IMR-90 (cell line): ENCODE measurements at regions not wholly inside any gene's neighbourhood (a gene's known extent, or its start where the extent isn't known, plus 50 kb on each side); places are given as distances from the start of the nearest gene placed in this dataset.

Experiments used
- ATAC-seq: fragments of 200-7000 bp; cut with Tn5 transposase; 2 replicates; pipeline ENCODE4 v1.9.1; 2020; ENCODE audit warnings: low read depth, mild to moderate bottlenecking, moderate library complexity
- BruUV-seq: library from RNA; stranded (reverse); fragments of 400-500 nt; replicated peaks from 2 replicates; lab custom pipeline; 2021; lab: Mats Ljungman, UMichigan
- CTCF ChIA-PET: fragments of 300-600 bp; formaldehyde crosslinking; extraction: SDS; loops from one replicate; lab custom pipeline; 2021; ENCODE audit warnings: antibody characterized with exemption; lab: Yijun Ruan, JAX
- POLR2A ChIA-PET: fragments of 300-600 bp; sonication (Branson Sonifier 250); formaldehyde crosslinking; loops from one replicate; lab custom pipeline; 2022; ENCODE audit warnings: antibody characterized with exemption; ENCODE audit not compliant: unreplicated experiment; lab: Charles Lee
- DNase-seq: peaks from one replicate; pipeline ENCODE4 v3.0.0; 2013
- H2AFZ ChIP-seq: replicated peaks from 2 replicates; pipeline ENCODE3; 2013; ENCODE audit warnings: low read length, mild to moderate bottlenecking; ENCODE audit not compliant: poor library complexity
- H2AK5ac ChIP-seq: 2 replicates; pipeline ENCODE4 v1.6.1; 2013; ENCODE audit warnings: low read depth, low read length, inconsistent platforms
- H2AK9ac ChIP-seq: replicated peaks from 2 replicates; pipeline ENCODE3; 2013; ENCODE audit warnings: mild to moderate bottlenecking, low read depth, low read length, moderate library complexity; ENCODE audit not compliant: poor library complexity
- H2BK120ac ChIP-seq: 2 replicates; pipeline ENCODE4 v1.6.1; 2013; ENCODE audit warnings: low read depth, low read length, inconsistent platforms
- H2BK15ac ChIP-seq: 3 replicates; pipeline ENCODE4 v1.6.1; 2013; ENCODE audit warnings: low read depth, low read length, inconsistent platforms
- H2BK20ac ChIP-seq: 2 replicates; pipeline ENCODE4 v1.6.1; 2013; ENCODE audit warnings: low read depth, mild to moderate bottlenecking, inconsistent platforms, low read length, moderate library complexity
- H2BK5ac ChIP-seq: 2 replicates; pipeline ENCODE4 v1.6.1; 2013; ENCODE audit warnings: mild to moderate bottlenecking, low read depth, low read length, inconsistent platforms; ENCODE audit not compliant: poor library complexity, severe bottlenecking
- H3K14ac ChIP-seq: replicated peaks from 2 replicates; pipeline ENCODE4 v1.6.1; 2013; ENCODE audit warnings: low read depth, low read length, inconsistent platforms
- H3K18ac ChIP-seq: 2 replicates; pipeline ENCODE4 v1.6.1; 2013; ENCODE audit warnings: low read depth, low read length, control low read depth
- H3K23ac ChIP-seq: 2 replicates; pipeline ENCODE4 v1.6.1; 2013; ENCODE audit warnings: low read depth, low read length, inconsistent platforms
- H3K27ac ChIP-seq: 2 replicates; pipeline ENCODE4 v1.5.1; 2013; ENCODE audit warnings: mild to moderate bottlenecking, control low read depth, low read length; ENCODE audit not compliant: insufficient read depth
- H3K27me3 ChIP-seq: 2 replicates; pipeline ENCODE4 v1.6.1; 2013; ENCODE audit warnings: low read length; ENCODE audit not compliant: control insufficient read depth, insufficient read depth
- H3K36me3 ChIP-seq: 2 replicates; pipeline ENCODE4 v1.6.1; 2013; ENCODE audit warnings: low read length, mixed read lengths; ENCODE audit not compliant: control insufficient read depth, insufficient read depth
- H3K4ac ChIP-seq: 2 replicates; pipeline ENCODE4 v1.6.1; 2013; ENCODE audit warnings: low read depth, low read length, inconsistent platforms
- H3K4me1 ChIP-seq: 2 replicates; pipeline ENCODE4 v1.6.1; 2013; ENCODE audit warnings: low read length, mixed read lengths; ENCODE audit not compliant: control insufficient read depth, insufficient read depth
- H3K4me2 ChIP-seq: 2 replicates; pipeline ENCODE4 v1.6.1; 2013; ENCODE audit warnings: low read depth, mild to moderate bottlenecking, control low read depth, low read length, moderate library complexity
- H3K4me3 ChIP-seq: 2 replicates; pipeline ENCODE4 v1.5.1; 2013; ENCODE audit warnings: low read depth, mild to moderate bottlenecking, control low read depth, low read length, moderate library complexity; ENCODE audit not compliant: insufficient read depth
- H3K56ac ChIP-seq: 2 replicates; pipeline ENCODE4 v1.6.1; 2013; ENCODE audit warnings: low read length, inconsistent platforms; ENCODE audit not compliant: insufficient read depth; ENCODE audit errors: extremely low read depth
- H3K79me1 ChIP-seq, 2 experiments: 2 replicates each; pipeline ENCODE4 v1.6.1; 2013; ENCODE audit warnings: low read length in 2 of 2, inconsistent platforms in 1 of 2, low read depth in 1 of 2
- H3K9ac ChIP-seq: 2 replicates; pipeline ENCODE4 v1.6.1; 2013; ENCODE audit warnings: low read depth, low read length, control low read depth
- H3K9me1 ChIP-seq: 2 replicates; pipeline ENCODE4 v1.6.1; 2013; ENCODE audit warnings: low read length, inconsistent platforms; ENCODE audit not compliant: insufficient read depth
- H3K9me3 ChIP-seq: 2 replicates; pipeline ENCODE4 v1.6.1; 2013; ENCODE audit warnings: low read length; ENCODE audit not compliant: control insufficient read depth, insufficient read depth
- H4K20me1 ChIP-seq: 2 replicates; pipeline ENCODE4 v1.6.1; 2013; ENCODE audit warnings: low read length, inconsistent platforms; ENCODE audit not compliant: insufficient read depth
- H4K5ac ChIP-seq: 2 replicates; pipeline ENCODE4 v1.6.1; 2013; ENCODE audit warnings: mild to moderate bottlenecking, low read depth, low read length, control low read depth
- H4K8ac ChIP-seq, 2 experiments: 2 replicates each; pipeline ENCODE4 v1.6.1; 2013; ENCODE audit warnings: low read depth in 2 of 2, low read length in 2 of 2, control low read depth in 1 of 2, inconsistent platforms in 1 of 2
- H4K91ac ChIP-seq: 2 replicates; pipeline ENCODE4 v1.6.1; 2013; ENCODE audit warnings: low read depth, low read length, inconsistent platforms; ENCODE audit not compliant: insufficient read depth
- CHD1 ChIP-seq: IDR thresholded peaks from 2 replicates; pipeline ENCODE4 v1.6.1; 2012; ENCODE audit warnings: low read depth, low read length, improper control_type of control experiment
- MAFK ChIP-seq: IDR thresholded peaks from 2 replicates; pipeline ENCODE4 v1.6.1; 2012; ENCODE audit warnings: low read depth, low read length, improper control_type of control experiment
- WGBS, 2 experiments: methylation state at CpG; one replicate each; pipeline versions ENCODE4 v1.1.5 to v1.1.7; 2013; ENCODE audit warnings: missing lambda C conversion rate in 2 of 2; ENCODE audit not compliant: insufficient read length in 1 of 2; ENCODE audit errors: extremely low coverage in 2 of 2; 5-methylcytosine and 5-hydroxymethylcytosine counted together
- dilution Hi-C: fragments of 300-500 bp; cut with HindIII; formaldehyde crosslinking; loops from one replicate; pipeline ENCODE4 v1.14.3; 2018; ENCODE audit warnings: low sequenced_read_pairs; ENCODE audit not compliant: unreplicated experiment
- in situ Hi-C: fragments of 300-500 bp; cut with MboI; formaldehyde crosslinking; loops from 3 replicates; pipeline ENCODE4 v1.14.3; 2019; ENCODE audit warnings: low sequenced_read_pairs, inconsistent platforms, mixed read lengths
- intact Hi-C: fragments of 100-400 bp; cut with micrococcal nuclease; formaldehyde crosslinking; loops from 2 replicates; pipeline ENCODE4 v1.10.0; 2022

- Histone ChIP-seq H3K36me3 (no peaks in the 10 kb centered on the region), H2BK20ac (no peak overlapping the region), H4K8ac (no peak overlapping the region), H3K9me1 (no peaks in the 10 kb centered on the region), H3K4me3 (no peak overlapping the region), H3K27ac (no peak overlapping the region), H3K14ac (no peak overlapping the region), H3K9ac (no peak overlapping the region), H3K9me3 (peaks cover 39% of the 10 kb centered on the region), H4K5ac (no peak overlapping the region), H2AK5ac (no peak overlapping the region), H3K4me2 (no peak overlapping the region), H2AFZ (no peak overlapping the region), H3K79me1 (no peaks in the 10 kb centered on the region), H4K20me1 (no peaks in the 10 kb centered on the region), H3K4me1 (no peaks in the 10 kb centered on the region), H2AK9ac (no peak overlapping the region), H2BK5ac (no peak overlapping the region), H3K18ac (no peak overlapping the region), H3K23ac (no peak overlapping the region), H4K91ac (no peak overlapping the region), H2BK15ac (no peak overlapping the region), H3K56ac (no peak overlapping the region), H2BK120ac (no peak overlapping the region), H3K4ac (no peak overlapping the region), H3K27me3 (no peaks in the 10 kb centered on the region)
- CTCF ChIA-PET = no interaction called here
- intact Hi-C loops (no loop called here), dilution Hi-C loops (no loop called here), in situ Hi-C loops (no loop called here)
- POLR2A ChIA-PET = no interaction called here
- BruUV-seq = no TSS peak
- peak; percentile 49 for TF ChIP-seq MAFK
- TF ChIP-seq CHD1 = no peak
- no peak for DNase-seq
- ATAC-seq = no peak
- WGBS, 2 experiments = no CpG with 5 or more reads among the region's 6 CpGs
Observed at GRCh38 chr1:34367954-34368353, 191.2 kb downstream of the C1orf94 start.
